Spleen (tissue), 11 donors: ENCODE measurements at regions not wholly inside any gene's neighbourhood (a gene's known extent, or its start where the extent isn't known, plus 50 kb on each side); places are given as distances from the start of the nearest gene placed in this dataset.

Source experiments
- DNase-seq: peaks from one replicate; pipeline ENCODE4 v3.0.0-alpha.2; 2020
- H3K27ac ChIP-seq, 8 donors: fragments of 200-600 bp; sonication (generic) in 7 of 8; 1 replicate in 4 of 8; 2 replicates in 4 of 8; pipeline versions ENCODE4 v1.5.0 to v1.8.0; 2016 to 2021; ENCODE audit warnings: inconsistent platforms in 4 of 8, mild to moderate bottlenecking in 4 of 8, moderate library complexity in 1 of 8
- H3K27me3 ChIP-seq, 7 donors: fragments of 200-600 bp; sonication (generic) in 6 of 7; replicated peaks in 1 of 7; 1 replicate in 4 of 7; 2 replicates in 3 of 7; pipeline versions ENCODE4 v1.5.0 to v1.8.0; 2016 to 2021; ENCODE audit warnings: inconsistent platforms in 3 of 7, mild to moderate bottlenecking in 1 of 7
- H3K36me3 ChIP-seq, 6 donors: fragments of 200-600 bp; sonication (generic) in 5 of 6; 1 replicate in 4 of 6; 2 replicates in 2 of 6; pipeline versions ENCODE4 v1.5.0 to v1.8.0; 2016 to 2021; ENCODE audit warnings: inconsistent platforms in 2 of 6
- H3K4me1 ChIP-seq, 6 donors: fragments of 200-600 bp; sonication (generic) in 5 of 6; 1 replicate in 3 of 6; 2 replicates in 3 of 6; pipeline versions ENCODE4 v1.5.0 to v1.8.0; 2016 to 2021; ENCODE audit warnings: inconsistent platforms in 3 of 6
- H3K4me3 ChIP-seq, 8 donors: fragments of 200-600 bp; sonication (generic) in 7 of 8; 1 replicate in 4 of 8; 2 replicates in 4 of 8; pipeline versions ENCODE4 v1.5.0 to v1.8.0; 2016 to 2021; ENCODE audit warnings: inconsistent platforms in 4 of 8, mild to moderate bottlenecking in 4 of 8, moderate library complexity in 2 of 8
- H3K9me3 ChIP-seq, 8 donors: fragments of 200-600 bp; sonication (generic) in 7 of 8; 1 replicate in 4 of 8; 2 replicates in 4 of 8; pipeline versions ENCODE4 v1.5.0 to v1.8.0; 2016 to 2021; ENCODE audit warnings: inconsistent platforms in 4 of 8
- CTCF ChIP-seq, 11 experiments: fragments of 200-600 bp in 7 of 11; fragments of 450-650 bp in 4 of 11; sonication (generic) in 4 of 11; IDR thresholded peaks in 8 of 11; conservative IDR thresholded peaks in 3 of 11; 1 replicate in 7 of 11; 2 replicates in 4 of 11; pipeline versions ENCODE4 v1.4.0 to v1.8.0; 2016 to 2021; ENCODE audit warnings: antibody characterized with exemption in 11 of 11, inconsistent platforms in 4 of 11, mild to moderate bottlenecking in 1 of 11
- POLR2A ChIP-seq, 3 donors: fragments of 450-650 bp; IDR thresholded peaks; one replicate each; pipeline ENCODE4 v1.5.1; 2017; ENCODE audit warnings: antibody characterized with exemption in 3 of 3, mild to moderate bottlenecking in 1 of 3
- POLR2AphosphoS5 ChIP-seq, 3 donors: sonication (generic); formaldehyde crosslinking; IDR thresholded peaks; one replicate each; pipeline ENCODE4 v1.5.1; 2017; ENCODE audit warnings: antibody characterized with exemption in 3 of 3
- WGBS, 5 donors: extraction: QIAGEN DNeasy Blood & Tissue Kit in 3 of 5; methylation state at CpG; one replicate each; pipeline versions ENCODE4 v1.1.5 to v1.1.7; 2013 to 2018; 5-methylcytosine and 5-hydroxymethylcytosine counted together
- intact Hi-C: fragments of 100-400 bp; cut with DNase I; formaldehyde crosslinking; loops from one replicate; pipeline ENCODE4 v1.15.0; 2023; ENCODE audit warnings: low total_unique reads
- donor health status: healthy with polysubstance abuse.
- donor health status: DM: no; HTN: no; CAD: no; lungs with moderate emphysema.
- donor health status: DM: no; HTN: no; CAD: no.
- donor health status: Bipolar disorder and iron deficiency.
- donor health status: healthy.
- donor health status: DM: no; HTN: no; CAD: no.
- donor health status: DM: yes; HTN: yes; CAD: no.

GRCh38 chr10:110355141-110355831 is 50.6 kb upstream of the SMNDC1 start:
- intact Hi-C loops, result no loop called here
- DNase-seq, result peak; percentile 83
- WGBS, 5 donors, result 62 to 89% (median 79%) methylated on average over 10 of the region's 10 CpGs

GRCh38 chr10:110355922-110356627 is 51.4 kb upstream of the SMNDC1 start:
- H3K36me3 ChIP-seq, result no peaks in the 10 kb centered on the region
- peak overlapping the region; percentile 49 to 88 (median 76) for H3K27ac ChIP-seq
- H3K27me3 ChIP-seq, result no peaks in the 10 kb centered on the region
- intact Hi-C loops, result no loop called here
- H3K9me3 ChIP-seq, result no peaks in the 10 kb centered on the region
- TF ChIP-seq POLR2AphosphoS5 (IDR thresholded peaks at IDR 0.05) (peak in 2 of 3 donors; percentile 23 to 80), CTCF (IDR thresholded peaks at IDR 0.05 in 8 of 11, conservative IDR thresholded peaks at IDR 0.05 in 3 of 11) (no peak)
- no peak for DNase-seq
- 48 to 69% (median 62%) methylated on average over 9 of the region's 9 CpGs for WGBS, 5 donors
- H3K4me3 ChIP-seq, result peak overlapping the region in 1 of 8 donors; percentile 34
- H3K4me1 ChIP-seq, result peaks cover 20 to 67% (median 52%) of the 10 kb centered on the region in 6 donors

More at GRCh38 chr10:110355141-110355831, 50.6 kb upstream of the SMNDC1 start:
- peak overlapping the region; percentile 37 to 88 (median 76) for H3K27ac ChIP-seq
- H3K36me3 ChIP-seq, result no peaks in the 10 kb centered on the region
- H3K4me3 ChIP-seq, result no peak overlapping the region
- TF ChIP-seq CTCF (IDR thresholded peaks at IDR 0.05 in 8 of 11, conservative IDR thresholded peaks at IDR 0.05 in 3 of 11), result no peak
- no peak for TF ChIP-seq POLR2AphosphoS5 (IDR thresholded peaks at IDR 0.05)
- no peak for TF ChIP-seq POLR2A (IDR thresholded peaks at IDR 0.05)
- H3K4me1 ChIP-seq, result peaks cover 20 to 67% (median 52%) of the 10 kb centered on the region in 6 donors
- H3K27me3 ChIP-seq, result no peaks in the 10 kb centered on the region
- H3K9me3 ChIP-seq, result no peaks in the 10 kb centered on the region

GRCh38 chr10:110356628-110357245 is 52.0 kb upstream of the SMNDC1 start:
- peak; percentile 92 for DNase-seq
- Histone ChIP-seq H3K27me3 (no peaks in the 10 kb centered on the region), H3K4me1 (peaks cover 20 to 67% (median 52%) of the 10 kb centered on the region in 6 donors), H3K27ac (peak overlapping the region; percentile 34 to 88 (median 76)), H3K9me3 (no peaks in the 10 kb centered on the region), H3K4me3 (peak overlapping the region in 1 of 8 donors; percentile 41), H3K36me3 (no peaks in the 10 kb centered on the region)
- TF ChIP-seq CTCF (IDR thresholded peaks at IDR 0.05 in 8 of 11, conservative IDR thresholded peaks at IDR 0.05 in 3 of 11), result no peak
- TF ChIP-seq POLR2A (IDR thresholded peaks at IDR 0.05), result no peak
- TF ChIP-seq POLR2AphosphoS5 (IDR thresholded peaks at IDR 0.05), result peak in 2 of 3 donors; percentile 75 to 88
- intact Hi-C loops, result no loop called here
- 60 to 74% (median 70%) methylated on average over 19 of the region's 19 CpGs for WGBS, 5 donors
